ENCODE measurements at regions not wholly inside any gene's neighbourhood (a gene's known extent, or its start where the extent isn't known, plus 50 kb on each side); places are given as distances from the start of the nearest gene placed in this dataset.
"Not testable (repeated sequence)": the region's sequence is repeated elsewhere in the genome, so short reads cannot be mapped to it uniquely, and the experiment has no call there.

DNA sequence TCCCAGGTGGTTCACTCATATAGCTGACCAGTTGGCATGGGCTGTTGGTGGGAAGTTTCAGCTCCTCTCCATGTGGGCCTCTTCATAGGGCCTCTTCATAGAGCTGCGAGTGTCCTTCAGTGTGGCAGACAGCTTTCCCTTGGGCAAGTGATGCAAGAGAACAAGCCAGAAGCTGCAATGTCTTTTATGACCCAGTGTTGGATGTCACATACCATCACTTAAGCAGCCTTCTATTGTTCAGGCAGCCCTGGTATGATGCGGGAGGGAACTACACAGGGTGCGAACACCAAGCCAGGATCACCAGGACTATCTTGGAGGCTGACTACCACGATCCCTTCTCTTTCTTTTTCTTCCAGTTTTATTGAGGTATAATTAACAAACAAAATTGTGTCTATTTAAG, 126.5 kb upstream of the ITGA6 start:
- ATAC-seq (no peak), DNase-seq (no peak)
- intact Hi-C loops (cut with DNase I, micrococcal nuclease), result no loop called here

DNA sequence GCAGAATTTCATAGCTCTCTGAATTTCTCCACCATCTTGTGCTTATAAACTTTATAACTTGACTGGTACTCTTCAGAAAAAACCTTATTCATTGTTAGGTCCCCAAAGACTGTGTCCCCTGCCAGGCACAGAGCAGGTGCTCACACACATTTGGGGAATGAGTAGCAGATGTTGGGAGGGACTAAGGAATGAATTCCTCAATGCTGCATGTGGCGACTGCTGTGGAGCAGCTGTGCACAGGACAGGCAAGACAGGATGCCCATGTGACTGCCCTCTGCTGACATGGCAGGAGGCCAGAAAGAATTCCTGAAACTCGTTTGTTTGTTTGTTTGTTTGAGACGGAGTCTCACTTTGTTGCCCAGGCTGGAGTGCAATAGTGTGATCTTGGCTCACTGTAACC, 122.3 kb upstream of the ITGA6 start:
- DNase-seq, result no peak
- no peak for ATAC-seq
- intact Hi-C loops (cut with DNase I, micrococcal nuclease), result no loop called here

DNA sequence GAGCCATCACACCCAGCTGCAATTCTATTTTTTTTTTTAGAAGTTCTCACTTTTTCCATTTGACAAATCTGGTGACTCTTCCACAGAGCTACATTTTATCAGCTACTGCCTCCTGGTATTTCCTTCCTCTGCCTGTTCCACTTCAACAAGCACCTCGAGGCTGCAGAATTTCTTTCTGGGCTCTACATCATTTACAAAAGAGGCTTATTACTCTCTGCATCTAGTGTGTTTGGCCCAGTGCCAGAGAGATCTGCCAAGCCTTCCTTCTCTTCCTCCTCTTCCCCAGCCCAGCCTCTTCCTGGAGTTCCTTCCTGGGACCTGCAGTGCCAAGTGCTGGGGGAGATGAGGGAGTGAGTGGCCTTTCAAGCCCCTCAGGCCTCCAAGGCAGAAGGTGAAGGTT, 119.6 kb upstream of the ITGA6 start:
- intact Hi-C loops (cut with DNase I, micrococcal nuclease), result no loop called here
- ATAC-seq (peak; percentile 86), DNase-seq (peak; percentile 78 to 82)

DNA sequence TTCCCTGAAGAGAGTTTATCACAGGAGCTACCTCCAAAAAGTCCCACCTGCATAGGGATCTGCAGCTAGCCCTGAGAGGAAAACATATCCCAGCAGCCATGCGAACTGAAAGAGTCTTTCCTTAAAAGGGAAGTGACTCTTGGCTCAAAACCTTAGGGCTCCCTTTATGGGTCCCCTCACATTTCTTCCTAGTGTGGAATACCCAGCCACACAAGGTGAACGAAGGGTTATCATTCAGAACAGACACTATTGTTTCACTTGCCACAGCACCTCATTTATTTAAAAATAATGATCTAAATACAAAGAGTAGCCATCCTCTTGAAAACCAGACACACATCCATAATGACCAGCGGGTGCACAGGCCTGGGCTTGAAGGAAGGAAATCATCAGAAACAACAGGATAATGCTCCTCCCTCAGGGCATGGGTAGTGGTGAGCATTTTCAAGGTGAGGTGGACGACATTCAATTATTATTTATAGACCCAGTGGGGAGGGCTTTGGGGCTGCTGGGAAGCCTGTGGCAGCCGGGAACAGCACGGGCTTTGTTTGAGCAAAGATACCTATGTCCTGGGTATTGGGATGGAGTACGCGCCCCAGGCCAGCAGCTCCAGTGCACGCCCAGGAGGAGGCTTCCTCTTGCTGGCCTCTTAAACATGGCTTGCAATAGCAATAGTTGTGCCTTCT, 119.0 kb upstream of the ITGA6 start:
- intact Hi-C loops (cut with DNase I, micrococcal nuclease), result no loop called here
- no peak for DNase-seq
- peak; percentile 6 for ATAC-seq

DNA sequence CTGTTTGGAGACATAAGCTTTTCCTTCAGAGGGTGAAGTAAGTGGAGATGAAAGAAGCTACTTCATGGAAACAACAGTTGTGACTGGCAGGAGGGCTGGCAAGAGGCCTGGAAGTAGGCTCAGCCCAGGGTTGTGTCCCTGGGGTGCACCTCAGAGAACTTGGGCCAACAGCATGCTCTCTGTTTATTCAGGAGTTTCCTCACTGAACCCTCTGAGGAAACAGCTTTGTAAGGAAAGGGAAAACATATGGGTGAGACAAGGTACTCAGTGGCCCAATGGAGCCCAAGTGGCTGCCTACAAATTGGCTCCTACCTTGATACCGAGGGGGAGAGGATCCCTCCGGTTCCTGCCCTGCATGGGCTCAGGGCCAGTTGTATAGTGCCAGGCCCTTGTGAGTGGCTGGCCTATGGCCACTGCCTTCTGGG, 115.5 kb upstream of the ITGA6 start:
- ATAC-seq, result no peak
- DNase-seq, result no peak
- intact Hi-C loops (cut with DNase I, micrococcal nuclease), result no loop called here

DNA sequence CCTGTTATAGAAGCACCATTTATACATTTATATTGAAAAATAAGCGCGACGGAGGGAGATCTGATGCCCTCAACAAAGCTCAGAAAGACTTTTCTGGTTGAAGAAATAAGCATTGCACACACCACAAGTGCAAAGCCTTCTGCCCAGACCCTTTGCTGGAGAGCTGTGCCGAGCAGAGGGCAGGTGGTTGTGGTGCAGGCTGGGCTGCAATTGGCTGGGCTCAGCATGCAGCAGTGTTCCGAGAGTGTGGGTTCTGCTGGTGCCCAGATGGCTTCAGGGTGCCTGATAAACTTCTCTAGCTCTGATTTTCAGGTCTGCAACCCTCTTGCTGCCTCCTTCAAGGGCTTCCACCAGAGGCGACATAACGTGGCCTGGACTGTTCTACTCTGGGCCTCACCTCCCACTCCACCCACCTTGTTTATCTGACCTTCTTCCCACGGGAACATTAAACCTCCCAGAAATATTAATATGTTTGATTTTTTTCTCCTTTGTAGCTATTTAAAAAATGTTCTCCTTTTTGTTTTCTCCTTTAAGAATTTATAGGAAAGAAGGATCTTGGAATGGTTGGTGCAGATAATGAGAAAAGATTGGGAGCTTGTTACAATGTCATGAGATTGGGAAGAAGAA, 113.6 kb upstream of the ITGA6 start:
- DNase-seq (no peak), ATAC-seq (no peak)
- intact Hi-C loops (cut with DNase I, micrococcal nuclease), result no loop called here

DNA sequence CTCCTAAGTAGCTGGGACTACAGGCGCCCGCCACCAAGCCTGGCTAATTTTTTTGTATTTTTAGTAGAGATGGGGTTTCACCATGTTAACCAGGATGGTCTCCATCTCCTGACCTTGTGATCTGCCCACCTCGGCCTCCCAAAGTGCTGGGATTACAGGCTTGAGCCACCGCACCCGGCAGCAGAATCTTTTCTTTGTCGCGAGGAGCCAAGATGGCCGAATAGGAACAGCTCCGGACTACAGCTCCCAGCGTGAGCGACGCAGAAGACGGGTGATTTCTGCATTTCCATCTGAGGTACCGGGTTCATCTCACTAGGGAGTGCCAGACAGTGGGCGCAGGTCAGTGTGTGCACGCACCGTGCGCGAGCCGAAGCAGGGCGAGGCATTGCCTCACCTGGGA, 112.3 kb upstream of the ITGA6 start:
- ATAC-seq; DNase-seq; intact Hi-C loops (cut with DNase I, micrococcal nuclease): not testable (repeated sequence)

DNA sequence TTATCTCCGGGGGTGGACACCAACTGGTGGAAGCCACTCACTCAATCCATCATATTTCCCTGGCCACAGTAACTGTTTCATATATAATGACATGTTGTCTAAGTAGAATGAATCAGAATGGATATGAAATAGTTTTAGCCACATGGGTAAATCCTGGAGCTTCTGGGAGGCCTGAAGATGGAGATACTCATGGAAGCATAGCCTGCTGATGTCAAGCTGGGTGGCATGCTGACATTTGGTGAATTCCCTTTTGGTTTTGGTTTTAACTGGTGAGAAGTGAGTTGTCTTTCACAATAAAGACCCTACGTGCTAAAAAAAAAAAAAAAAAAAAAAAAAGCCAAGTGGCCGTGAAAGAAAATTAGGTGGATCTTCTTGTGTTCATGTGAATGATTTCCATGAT, 105.3 kb upstream of the ITGA6 start:
- ATAC-seq (no peak), DNase-seq (no peak)
- intact Hi-C loops (cut with DNase I, micrococcal nuclease), result no loop called here

DNA sequence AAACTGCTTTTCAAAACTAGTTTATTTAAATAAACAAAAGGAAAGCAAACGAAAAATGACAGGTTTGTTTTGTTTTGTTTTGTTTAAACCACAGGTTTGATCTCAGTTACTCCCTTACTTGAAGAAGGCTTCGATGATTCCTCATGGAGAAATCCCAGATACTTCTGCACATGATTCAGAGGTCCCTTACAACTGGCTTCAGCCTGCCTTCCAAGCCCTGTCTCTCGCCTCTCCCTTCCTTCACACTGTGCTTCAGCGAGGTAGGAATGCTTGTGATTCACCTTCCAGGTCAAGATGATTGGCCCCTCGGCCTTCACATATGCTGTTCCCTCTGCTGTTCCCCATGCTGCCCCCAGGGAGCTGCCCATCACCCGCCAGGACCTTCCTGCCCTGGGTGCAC, 104.1 kb upstream of the ITGA6 start:
- no peak for ATAC-seq
- intact Hi-C loops (cut with DNase I, micrococcal nuclease), result no loop called here

DNA sequence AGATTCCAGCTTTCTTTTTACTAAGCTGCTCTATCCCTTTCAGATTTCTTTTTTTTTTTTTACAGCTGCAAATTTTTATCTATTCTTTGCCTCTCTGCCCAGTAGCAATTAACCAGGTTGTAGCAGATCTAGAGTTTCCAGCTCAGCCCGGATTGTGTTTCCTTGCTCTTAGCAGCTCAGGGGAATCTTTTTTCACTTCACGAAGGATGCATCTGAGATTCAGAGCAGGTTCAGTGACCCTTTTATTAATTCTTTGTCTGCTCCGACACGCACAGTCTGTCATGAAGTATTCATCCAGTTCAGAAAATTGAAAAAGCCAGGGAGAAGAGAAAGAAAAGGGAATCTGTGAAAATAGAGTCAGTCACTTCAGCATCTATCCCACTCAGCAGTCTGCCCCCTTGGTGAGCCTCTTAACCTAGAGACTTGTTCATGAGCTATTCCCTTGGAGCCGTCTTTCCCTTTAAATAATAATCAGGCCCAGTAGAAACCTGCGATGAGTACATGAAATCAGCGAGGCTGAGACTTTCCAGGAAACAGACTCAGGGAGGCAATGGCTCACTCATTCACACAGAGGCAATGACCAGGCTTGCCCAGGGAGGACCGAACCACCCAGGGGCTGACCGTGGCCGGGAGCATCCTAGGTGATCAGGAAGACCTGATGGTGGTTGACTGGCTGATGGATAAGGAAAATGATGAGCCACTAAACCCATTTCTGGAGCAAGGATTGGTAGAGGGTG, 103.4 kb upstream of the ITGA6 start:
- ATAC-seq (no peak), DNase-seq (no peak)
- intact Hi-C loops (cut with DNase I, micrococcal nuclease), result no loop called here

More for the DNA sequence above, 104.1 kb upstream of the ITGA6 start:
- no peak for DNase-seq

DNA sequence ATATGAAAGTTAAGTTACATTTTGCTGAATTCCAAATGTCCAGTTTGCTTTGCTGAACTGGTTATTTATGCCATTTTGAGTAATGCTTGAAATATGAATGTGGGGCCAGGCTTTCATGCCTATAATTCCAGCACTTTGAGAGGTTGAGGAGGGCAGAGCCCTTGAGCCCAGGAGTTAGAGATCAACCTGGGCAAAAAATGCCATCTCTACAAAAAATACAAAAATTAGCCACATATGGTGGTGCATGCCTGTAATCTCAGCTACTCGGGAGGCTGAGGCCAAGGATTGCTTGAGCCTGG, 101.2 kb upstream of the ITGA6 start:
- ATAC-seq (no peak), DNase-seq (no peak)
- intact Hi-C loops (cut with DNase I, micrococcal nuclease), result no loop called here

DNA sequence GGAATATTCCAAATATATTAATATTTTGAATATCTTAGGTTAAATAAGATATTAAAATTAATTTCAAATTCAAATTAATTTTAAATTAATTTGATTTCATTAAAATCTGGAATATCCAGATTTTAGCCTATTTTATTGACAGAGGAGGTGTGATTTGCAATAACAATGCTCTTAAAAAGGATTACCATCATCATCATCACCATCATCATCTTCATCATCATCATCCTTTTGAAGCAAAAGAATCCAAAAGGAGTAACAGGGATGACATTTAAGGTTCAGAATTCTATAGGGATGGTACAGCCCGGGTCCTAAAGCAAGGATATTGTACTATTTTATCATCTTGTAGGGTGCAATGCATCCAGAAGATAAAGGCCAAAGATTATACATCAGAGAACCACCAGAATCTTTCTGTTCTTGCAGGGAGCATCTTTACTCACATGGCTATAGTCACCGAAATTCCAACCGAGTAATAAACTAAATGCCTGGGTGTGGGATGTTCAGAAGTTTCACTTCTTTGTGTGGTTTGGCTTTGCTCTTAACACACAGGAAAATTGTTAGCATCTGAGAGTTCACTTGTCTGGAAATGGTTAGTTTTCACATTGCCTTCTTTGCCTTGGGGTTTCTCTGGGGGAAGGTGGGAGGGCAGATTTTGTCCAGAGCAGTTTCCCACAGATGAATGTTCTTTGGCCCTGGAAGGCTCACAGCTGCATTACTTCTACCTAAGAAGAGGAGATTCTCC, 99.1 kb upstream of the ITGA6 start:
- ATAC-seq (no peak), DNase-seq (no peak)
- intact Hi-C loops (cut with DNase I, micrococcal nuclease), result no loop called here

DNA sequence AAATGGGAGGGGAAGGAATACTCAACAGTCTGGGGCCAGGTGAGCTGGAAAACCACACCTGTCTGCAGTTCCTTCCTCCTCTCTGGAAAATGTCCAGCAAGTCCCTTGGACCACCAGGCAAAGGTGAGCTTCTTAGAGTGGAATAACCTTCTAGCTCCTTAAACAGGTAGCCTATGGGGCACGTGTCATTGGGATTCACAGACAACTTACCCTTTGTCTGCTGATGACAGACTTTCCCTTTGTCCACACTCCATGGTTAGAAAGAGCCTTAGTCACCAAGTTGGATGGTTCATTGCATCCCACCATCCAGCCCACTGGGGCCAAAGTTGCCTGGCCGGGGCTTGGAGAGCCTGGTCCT, 98.0 kb upstream of the ITGA6 start:
- DNase-seq (no peak), ATAC-seq (peak; percentile 16)
- intact Hi-C loops (cut with DNase I, micrococcal nuclease), result no loop called here

DNA sequence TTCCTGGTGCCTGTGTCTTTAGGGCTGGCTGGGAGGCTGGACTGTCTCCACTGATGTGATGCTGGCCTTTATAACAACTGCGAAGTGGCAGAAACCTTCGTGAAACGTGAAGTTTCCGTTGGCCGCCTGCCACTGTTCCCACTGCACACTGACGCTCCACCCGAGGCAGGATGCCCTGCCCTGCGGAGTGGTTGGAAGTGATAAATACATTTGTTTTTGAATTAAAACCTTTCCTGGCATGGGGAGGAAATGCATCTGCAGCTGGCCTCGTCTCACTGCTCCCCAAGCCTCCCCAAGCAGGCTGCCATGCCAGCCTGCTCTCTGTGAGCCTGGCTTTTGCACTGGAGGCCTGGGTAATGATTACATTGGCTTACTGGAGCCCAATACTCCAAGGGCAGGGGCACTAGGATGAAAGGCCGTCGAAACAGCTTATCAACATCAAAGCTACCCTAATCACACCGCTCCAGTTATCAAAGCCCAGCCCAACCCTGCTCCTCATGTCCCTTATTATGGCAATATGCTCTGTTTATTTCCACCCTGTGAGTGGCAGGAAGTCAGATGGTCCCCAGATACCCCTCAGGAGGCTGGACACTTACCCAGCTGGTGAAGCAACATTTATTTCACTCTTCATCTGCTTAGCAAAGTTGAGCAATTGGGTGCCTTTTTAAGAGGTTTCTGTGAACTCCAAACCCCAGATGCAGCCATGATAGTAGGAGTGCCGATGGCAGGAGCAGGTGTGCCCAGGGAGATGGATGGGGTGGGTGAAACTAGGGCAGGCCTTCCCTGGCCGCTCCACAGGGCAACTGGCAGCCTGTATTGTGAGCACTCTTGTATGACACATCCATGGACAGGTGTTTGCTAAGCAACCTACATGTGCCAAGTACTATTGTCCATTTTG, 97.4 kb upstream of the ITGA6 start:
- intact Hi-C loops (cut with DNase I, micrococcal nuclease), result no loop called here
- DNase-seq (peak; percentile 73 to 75), ATAC-seq (peak; percentile 79)

DNA sequence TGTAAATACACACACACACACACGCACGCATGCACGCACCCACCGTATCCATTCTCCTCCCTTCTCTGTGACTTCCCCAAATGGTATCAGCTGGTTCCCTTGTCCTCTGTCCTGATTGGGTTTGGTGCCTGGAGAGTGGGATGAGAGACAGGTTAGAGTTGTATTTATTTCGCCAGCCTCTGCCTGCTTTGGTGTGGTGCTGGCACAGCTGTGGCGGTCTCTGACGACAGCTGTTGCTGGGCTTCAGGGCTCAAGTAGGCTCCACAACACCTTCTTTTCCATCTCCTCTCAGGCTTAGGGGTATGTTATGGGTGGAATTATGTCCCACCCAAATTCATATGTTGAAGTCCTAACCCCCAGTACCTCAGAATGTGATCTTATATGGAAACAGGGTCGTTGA, 94.9 kb upstream of the ITGA6 start:
- ATAC-seq, result no peak
- DNase-seq, result no peak
- intact Hi-C loops (cut with DNase I, micrococcal nuclease), result no loop called here

DNA sequence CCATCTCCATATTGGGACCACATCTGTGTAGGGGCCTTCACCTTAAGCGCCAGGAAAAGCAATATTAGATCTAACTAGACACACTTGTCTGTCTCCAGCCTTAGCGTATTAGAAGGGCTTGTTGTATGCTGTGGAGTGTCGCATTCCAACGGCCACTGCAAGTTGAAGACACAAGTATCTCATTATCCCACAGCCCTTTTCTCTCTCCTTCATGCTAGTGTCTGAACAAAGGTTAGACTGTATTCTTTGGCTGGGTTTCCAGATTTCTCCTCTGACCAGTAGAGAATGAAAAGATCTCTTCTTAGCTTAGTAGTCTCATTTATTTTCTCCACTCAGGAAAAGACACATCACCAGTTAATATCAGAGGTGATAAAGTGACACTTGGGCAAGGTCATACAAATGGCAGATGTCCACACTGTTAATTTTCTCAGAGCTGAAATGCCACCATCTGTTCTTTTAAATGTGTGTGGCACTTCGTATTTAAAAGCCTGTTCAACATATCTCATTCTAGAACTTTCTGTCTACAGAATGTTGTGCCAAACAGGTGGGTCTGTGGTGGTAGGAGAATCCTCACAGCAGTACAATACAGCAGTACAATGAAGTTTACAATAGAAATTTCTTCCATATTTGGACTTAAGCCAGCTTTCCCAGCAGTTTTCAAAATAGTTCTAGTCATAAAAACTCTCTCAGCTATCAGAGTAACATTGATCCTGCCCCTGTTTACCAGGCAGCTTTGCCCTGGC, 94.0 kb upstream of the ITGA6 start:
- intact Hi-C loops (cut with DNase I, micrococcal nuclease), result no loop called here
- DNase-seq (no peak), ATAC-seq (no peak)

DNA sequence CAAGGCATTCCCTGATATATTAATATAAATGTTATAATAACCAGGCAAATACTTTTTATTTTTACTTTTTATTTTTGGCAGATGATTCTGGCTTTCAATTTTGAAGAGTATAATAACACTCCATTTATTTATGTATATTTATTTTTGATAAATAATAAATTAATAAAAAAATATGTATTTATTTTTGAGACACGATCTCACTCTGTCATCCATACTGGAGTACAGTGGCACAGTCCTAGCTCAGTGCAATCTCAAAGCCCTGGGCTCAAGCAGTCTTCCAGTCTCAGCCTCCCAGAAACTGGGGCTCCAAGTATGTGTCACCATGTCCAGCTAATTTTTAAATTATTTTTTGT, 93.4 kb upstream of the ITGA6 start:
- intact Hi-C loops (cut with DNase I, micrococcal nuclease), result no loop called here
- DNase-seq (no peak), ATAC-seq (no peak)

DNA sequence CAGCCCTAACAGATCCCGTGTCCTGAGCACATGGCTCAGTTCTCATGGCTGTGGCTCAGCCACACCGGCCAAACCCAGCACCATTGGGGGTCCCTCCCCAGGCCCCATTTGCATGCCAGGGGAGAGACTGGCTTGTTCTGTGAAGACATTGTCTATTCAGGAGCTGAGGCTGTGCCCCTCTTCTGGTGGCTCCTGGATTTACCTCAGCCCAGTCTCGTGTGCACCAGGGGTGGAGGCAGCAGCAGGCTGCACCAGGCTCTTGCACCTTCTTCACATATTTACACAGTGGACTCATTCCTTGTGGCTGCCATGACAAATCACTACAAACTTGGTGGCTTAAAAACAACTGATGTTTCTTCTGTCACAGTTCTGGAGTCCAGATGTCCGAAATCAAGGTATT, 92.4 kb upstream of the ITGA6 start:
- intact Hi-C loops (cut with DNase I, micrococcal nuclease), result no loop called here
- DNase-seq, result peak in 1 of 2 donors; percentile 16
- ATAC-seq, result peak; percentile 17
